GM19468 (cell line): ENCODE measurements at regions not wholly inside any gene's neighbourhood (a gene's known extent, or its start where the extent isn't known, plus 50 kb on each side); places are given as distances from the start of the nearest gene placed in this dataset.
A peak's percentile ranks its signal among the peaks of the same experiment; 100 is the strongest.
"Not testable (repeated sequence)": the region's sequence is repeated elsewhere in the genome, so short reads cannot be mapped to it uniquely, and the experiment has no call there.

Source experiments
- ATAC-seq: cut with Tn5 transposase; IDR thresholded peaks from one replicate; pipeline ENCODE4 v1.9.1; 2021; ENCODE audit warnings: mild to moderate bottlenecking, moderate library complexity, moderate number of reproducible peaks; ENCODE audit not compliant: unreplicated experiment; ENCODE audit errors: extremely low read depth

DNA sequence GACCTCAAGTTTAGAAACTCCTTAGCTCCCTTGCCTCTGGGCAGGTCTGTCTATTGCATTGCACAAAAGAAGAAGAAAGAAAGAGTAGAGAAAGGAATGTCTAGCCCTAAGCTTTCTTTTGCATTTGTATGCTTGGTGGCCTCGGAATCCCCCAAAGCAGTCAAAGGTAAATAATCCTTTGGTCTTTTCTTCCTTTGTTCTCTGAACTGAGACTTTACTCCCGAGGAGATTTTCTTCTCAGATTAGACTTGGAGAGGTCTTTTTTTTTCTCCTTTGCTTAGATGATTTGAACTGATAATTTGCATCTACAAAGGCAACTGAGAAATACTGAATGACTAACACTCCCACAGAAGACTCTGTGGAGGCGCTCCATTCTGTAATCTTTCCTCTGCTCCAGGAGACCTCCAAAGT, 93.2 kb downstream of the AKR1D1 start:
- no peak for ATAC-seq

- ATAC-seq = no peak
These were observed 94.0 kb downstream of the AKR1D1 start for GRCh38 chr7:138170298-138170697.

GRCh38 chr7:138170959-138171703, 94.9 kb downstream of the AKR1D1 start:
- peak; percentile 85 for ATAC-seq

- ATAC-seq = no peak
These were observed 97.3 kb downstream of the AKR1D1 start for GRCh38 chr7:138173548-138173947.

DNA sequence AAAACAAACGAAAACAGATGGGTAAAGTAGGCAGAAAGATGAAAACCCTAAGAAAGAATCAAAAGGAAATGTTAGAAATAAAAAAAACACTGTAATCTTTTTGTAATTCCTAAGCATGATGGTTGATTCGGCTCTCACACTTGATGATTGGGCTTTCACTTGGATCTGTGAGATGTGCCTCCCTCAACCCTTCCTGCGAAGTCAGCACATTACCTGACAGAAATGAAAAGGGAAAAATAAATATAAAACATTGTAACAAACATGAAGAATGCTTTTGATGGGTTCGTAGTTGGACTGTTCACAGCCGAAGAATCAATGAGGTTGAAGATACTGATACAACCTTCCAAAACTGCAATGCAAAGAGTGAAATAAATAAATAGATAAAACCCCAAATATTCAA, 99.8 kb downstream of the AKR1D1 start:
- ATAC-seq = no peak

DNA sequence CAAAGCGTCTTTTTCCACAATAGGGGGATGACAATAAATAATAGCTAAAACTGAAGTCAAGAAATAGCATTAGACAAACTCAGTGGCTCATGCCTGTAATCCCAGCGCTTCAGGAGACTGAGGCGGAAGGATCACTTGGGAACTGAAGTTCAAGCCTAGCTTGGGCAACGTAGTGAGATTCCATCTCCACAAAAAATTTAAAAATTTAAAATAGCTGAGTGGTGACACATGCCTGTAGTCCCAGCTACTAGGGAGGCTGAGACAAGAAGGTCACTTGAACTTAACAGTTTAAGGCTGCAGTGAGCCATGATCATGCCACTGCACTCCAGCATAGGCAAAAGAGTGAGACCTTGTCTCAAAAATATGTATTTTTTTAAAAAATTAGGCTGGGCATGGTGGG, 107.9 kb downstream of the AKR1D1 start:
- no peak for ATAC-seq

DNA sequence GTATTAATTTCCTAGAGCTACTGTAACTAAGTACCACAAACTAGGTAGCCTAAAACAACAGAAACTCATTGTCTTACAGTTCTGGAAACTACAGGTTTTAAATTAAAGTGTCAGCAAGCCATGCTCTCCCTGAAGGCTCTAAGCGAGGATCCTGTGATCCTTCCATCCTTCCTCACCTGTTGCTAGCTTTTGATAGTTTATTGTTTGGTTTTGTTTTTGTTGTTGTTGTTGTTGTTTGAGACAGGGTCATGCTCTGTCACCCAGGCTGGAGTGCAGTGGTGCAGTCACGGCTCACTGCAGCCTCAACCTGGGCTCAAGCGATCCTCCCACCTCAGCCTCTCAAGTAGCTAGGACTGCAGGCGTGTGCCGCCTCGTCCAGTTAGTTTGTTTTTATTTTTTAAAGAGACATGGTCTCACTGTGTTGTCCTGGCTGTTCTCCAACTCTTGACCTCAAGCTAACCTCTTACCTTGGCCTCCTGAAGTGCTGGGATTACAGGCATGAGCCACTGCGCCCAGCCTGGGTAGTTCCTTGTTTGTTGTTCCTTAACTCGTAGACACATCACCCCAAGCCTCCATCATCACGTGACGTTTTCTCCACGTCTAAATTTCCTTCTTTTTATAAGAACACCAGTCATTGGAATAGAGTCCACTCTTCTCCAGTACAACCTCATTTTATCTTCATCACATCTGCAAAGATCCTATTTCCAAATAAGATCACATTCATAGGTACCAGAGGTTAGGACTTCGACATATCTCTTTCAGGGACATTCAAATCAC, 109.1 kb downstream of the AKR1D1 start:
- no peak for ATAC-seq

DNA sequence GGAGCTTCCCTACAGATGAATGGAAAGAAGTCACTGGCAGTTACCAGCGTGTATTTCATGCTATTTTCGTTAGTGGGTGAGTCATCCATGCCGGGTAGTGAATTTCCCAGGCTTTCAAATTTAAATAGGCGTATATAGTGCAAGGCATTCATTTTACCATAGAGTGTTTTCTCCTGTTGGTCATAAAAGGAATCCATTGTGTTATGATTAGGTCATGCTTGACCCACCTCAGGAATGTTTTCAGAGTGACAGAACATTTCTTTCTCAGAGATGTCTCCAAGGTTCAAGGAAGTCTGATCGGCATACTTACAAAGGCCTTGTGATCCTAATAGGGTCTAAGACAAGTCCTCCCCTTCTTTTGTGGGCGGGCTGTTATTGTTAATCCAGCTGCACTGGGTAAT, 110.7 kb downstream of the AKR1D1 start:
- ATAC-seq = no peak

DNA sequence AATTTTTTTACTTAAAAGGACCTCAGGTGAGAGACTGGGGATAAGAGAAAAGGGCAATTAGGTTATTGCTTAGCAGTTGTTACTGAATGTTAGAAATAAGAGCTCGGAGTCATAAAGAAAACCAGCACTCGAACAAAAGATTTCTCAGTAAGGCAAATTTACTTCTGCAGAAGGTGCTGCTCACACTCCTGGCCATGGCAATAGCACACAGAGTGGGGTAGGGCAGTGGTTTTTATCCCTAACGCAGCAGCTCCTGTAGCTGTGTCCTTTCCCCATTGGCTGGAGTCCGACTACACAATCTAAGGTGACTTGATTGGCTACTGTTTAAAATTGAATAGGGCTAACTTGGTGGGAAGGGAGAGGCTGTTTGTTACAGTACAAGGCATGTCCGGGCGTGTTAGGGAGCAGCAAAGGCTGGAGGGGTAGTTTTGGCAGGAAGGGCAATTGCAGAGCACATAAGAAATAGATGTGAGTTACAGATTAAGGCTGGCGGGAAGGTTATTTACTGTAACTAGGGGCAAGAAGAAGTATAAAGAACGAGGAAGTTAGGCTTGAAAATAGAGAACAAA, 112.1 kb downstream of the AKR1D1 start:
- ATAC-seq = no peak

DNA sequence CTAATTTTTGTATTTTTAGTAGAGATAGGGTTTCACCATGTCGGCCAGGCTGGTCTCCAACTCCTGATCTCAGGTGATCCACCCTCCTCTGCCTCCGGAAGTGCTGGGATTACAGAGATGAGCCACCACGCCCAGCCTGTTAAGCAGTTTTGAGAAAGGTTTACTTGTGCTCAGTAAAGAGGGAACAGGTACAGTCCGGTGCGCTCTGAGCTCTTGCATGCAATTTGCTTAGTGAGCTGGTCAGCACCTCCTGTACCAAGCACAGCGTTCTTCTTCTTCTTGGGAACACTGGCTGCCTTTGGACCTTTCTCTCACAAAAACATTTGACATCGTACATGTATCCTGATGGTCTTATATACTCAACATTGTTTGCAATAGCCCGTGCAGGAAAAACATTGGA, 118.3 kb downstream of the AKR1D1 start:
- ATAC-seq = no peak

DNA sequence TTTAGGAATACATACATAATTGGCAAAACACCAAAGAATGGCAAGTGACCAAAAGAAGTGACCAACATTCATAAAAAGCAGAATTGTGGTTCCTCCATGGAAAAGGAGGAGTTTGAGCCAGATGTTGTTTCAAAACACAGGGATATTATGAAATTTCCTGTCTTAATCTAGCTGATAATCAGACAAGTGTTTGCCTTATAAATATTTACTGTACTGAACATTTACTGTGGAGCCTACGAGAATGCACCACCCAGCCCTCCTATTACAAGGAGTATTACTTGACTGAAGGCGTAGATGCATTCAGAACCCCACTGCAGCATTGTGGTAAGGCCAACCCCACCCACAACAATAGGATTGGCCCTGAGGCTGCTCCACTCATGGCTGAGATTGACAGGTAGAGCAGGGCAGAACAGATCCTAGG, 118.9 kb downstream of the AKR1D1 start:
- ATAC-seq = no peak

DNA sequence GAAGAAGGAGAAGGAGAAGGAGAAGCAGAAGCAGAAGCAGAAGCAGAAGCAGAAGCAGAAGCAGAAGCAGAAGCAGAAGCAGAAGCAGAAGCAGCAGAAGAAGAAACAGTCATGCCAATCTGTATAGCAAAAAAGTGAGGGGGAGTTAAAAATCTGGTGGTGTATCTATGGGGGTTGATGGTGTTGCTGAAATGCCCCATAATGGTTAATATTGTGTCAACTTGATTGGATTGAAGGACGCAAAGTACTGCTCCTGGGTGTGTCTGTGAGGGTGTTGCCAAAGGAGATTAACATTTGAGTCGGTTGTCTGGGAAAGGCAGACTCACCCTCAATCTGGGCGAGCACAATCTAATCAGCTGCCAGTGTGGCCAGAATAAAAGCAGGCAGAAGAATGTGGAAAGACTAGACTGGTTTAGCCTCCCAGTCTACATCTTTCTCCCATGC, 120.3 kb downstream of the AKR1D1 start:
- ATAC-seq = not testable (repeated sequence)

DNA sequence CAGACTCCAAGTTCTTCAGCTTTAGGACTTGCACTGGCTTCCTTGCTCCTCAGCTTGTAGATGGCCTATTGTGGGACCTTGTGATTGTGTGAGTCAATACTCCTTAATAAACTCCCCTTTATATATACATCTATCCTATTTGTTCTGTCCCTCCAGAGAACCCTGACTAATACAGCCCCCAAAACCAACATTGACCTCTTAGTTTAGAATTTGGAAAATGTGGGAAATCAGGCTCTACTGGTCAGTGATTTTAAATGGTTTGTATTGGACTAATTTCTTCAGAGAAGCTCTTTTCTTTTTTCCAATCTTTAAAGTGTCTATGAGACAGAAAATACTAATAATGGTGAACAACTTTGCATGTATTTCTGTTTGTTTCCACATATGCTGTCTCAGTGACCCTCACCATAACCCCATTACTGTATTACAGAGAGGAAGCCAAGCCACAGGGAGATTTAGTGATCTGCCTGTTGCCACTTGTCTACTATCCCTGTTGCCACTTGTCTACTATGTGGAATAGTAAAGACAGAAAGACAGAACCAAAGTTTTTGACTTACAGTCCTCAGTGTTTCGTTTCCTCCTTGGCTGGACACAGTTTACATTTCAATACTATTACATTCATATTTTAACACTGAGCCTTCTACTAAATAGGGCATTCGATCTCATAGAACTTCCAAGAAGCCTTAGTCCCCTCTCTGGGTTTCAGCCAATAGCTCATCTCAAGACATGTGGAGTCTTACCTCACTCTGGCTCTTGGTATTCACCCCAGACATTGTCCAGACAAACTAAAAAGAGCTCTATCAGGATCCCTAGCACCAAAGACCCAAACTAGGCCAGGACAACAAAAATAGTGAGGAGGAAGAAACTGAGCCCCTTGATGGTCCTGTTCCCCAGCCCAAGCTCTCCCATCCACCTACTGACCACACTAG, 121.0 kb downstream of the AKR1D1 start:
- no peak for ATAC-seq

- no peak for ATAC-seq
These were observed 128.2 kb downstream of the AKR1D1 start for GRCh38 chr7:138204285-138204981.

DNA sequence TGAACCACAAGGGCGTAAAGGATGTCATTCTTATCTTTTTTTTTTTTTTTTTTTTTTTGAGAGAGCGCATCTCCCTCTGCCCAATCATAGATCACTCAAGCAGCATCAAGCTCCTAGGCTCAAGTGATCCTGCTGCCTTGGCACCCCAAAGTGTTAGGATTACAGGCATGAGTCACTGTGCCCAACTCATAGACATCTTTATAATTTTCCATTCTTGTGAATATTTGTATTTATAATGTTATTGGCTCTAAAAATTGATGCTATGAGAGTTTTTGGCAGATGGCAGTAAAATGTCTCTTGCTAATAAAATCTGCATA, 128.7 kb downstream of the AKR1D1 start:
- no peak for ATAC-seq

GRCh38 chr7:138205614-138206150, 129.4 kb downstream of the AKR1D1 start:
- ATAC-seq = no peak

GRCh38 chr7:138207555-138207971, 131.3 kb downstream of the AKR1D1 start:
- ATAC-seq = no peak

DNA sequence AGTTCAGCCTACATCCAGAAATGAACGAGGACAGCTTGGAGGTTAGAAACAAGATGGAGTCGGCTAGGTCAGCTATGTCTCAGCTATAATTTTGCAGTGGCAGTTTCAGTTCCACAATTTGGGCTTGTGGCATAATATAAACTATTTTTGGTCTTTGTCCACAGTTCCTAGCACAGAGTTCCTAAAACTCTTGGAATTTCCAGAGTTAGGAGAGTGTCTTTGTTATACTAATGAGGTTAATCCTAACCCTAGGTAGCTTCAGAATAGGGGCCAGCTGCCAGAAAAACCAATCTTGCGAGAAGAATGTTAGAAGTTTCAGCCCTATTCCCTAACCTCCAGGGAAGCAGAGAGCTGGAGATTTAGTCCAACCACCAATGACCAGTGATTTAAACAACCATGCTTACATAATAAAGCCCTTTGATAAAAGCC, 131.9 kb downstream of the AKR1D1 start:
- no peak for ATAC-seq

- no peak for ATAC-seq
These were observed 132.6 kb downstream of the AKR1D1 start for GRCh38 chr7:138208864-138209263.
